Mesenchymal stem cell (in vitro differentiated cells and primary cell): ENCODE measurements at regions not wholly inside any gene's neighbourhood (a gene's known extent, or its start where the extent isn't known, plus 50 kb on each side); places are given as distances from the start of the nearest gene placed in this dataset.

ENCODE experiments used
- DNase-seq: peaks from one replicate; pipeline ENCODE4 v3.0.0-alpha.2; 2013
- H2AFZ ChIP-seq: one replicate; pipeline ENCODE4 v1.6.1; 2013; ENCODE audit warnings: low read depth, mild to moderate bottlenecking, control low read depth, inconsistent platforms, low read length, moderate library complexity
- H2AK5ac ChIP-seq: 2 replicates; pipeline ENCODE4 v1.6.1; 2013; ENCODE audit warnings: low read length, moderate library complexity, mild to moderate bottlenecking, inconsistent platforms; ENCODE audit not compliant: severe bottlenecking
- H2BK120ac ChIP-seq: one replicate; pipeline ENCODE4 v1.6.1; 2013; ENCODE audit warnings: low read depth, mild to moderate bottlenecking, inconsistent platforms, low read length, moderate library complexity
- H2BK12ac ChIP-seq, 2 experiments: one replicate each; pipeline ENCODE4 v1.6.1; 2013; ENCODE audit warnings: inconsistent platforms in 2 of 2, low read length in 2 of 2, mild to moderate bottlenecking in 2 of 2, moderate library complexity in 2 of 2, control low read depth in 1 of 2
- H2BK15ac ChIP-seq: one replicate; pipeline ENCODE4 v1.6.1; 2013; ENCODE audit warnings: mild to moderate bottlenecking, low read depth, inconsistent platforms; ENCODE audit not compliant: poor library complexity, severe bottlenecking
- H2BK5ac ChIP-seq: 2 replicates; pipeline ENCODE4 v1.6.1; 2013; ENCODE audit warnings: low read depth, mild to moderate bottlenecking, low read length, control low read depth, inconsistent platforms; ENCODE audit not compliant: poor library complexity, severe bottlenecking
- H3K14ac ChIP-seq, 2 experiments: one replicate each; pipeline ENCODE4 v1.6.1; 2013; ENCODE audit warnings: inconsistent platforms in 2 of 2, low read length in 2 of 2, control low read depth in 1 of 2, mild to moderate bottlenecking in 1 of 2, moderate library complexity in 1 of 2
- H3K18ac ChIP-seq, 2 experiments: one replicate each; pipeline ENCODE4 v1.6.1; 2013; ENCODE audit warnings: inconsistent platforms in 2 of 2, low read length in 2 of 2, control low read depth in 1 of 2, low read depth in 1 of 2, mild to moderate bottlenecking in 1 of 2
- H3K23ac ChIP-seq, 2 experiments: one replicate each; pipeline ENCODE4 v1.6.1; 2013; ENCODE audit warnings: inconsistent platforms in 2 of 2, low read length in 2 of 2, mild to moderate bottlenecking in 2 of 2, moderate library complexity in 2 of 2, control low read depth in 1 of 2
- H3K27ac ChIP-seq: 2 replicates; pipeline ENCODE4 v1.5.1; 2013; ENCODE audit warnings: mild to moderate bottlenecking, moderate library complexity, low read length, control low read depth, inconsistent platforms; ENCODE audit not compliant: poor library complexity, severe bottlenecking
- H3K27me3 ChIP-seq, 2 experiments: 2 replicates each; pipeline versions ENCODE4 v1.6.1 to v1.7.0; 2013; ENCODE audit warnings: low read length in 2 of 2, mild to moderate bottlenecking in 2 of 2, moderate library complexity in 2 of 2, control low read depth in 1 of 2, inconsistent platforms in 1 of 2; ENCODE audit not compliant: control insufficient read depth in 1 of 2, insufficient read depth in 1 of 2
- H3K36me3 ChIP-seq, 2 experiments: 2 replicates each; pipeline versions ENCODE4 v1.6.1 to v1.7.0; 2013; ENCODE audit warnings: low read length in 2 of 2, control low read depth in 1 of 2, inconsistent platforms in 1 of 2, low read depth in 1 of 2, mild to moderate bottlenecking in 1 of 2; ENCODE audit not compliant: insufficient read depth in 2 of 2, control insufficient read depth in 1 of 2
- H3K4ac ChIP-seq, 2 experiments: one replicate each; pipeline ENCODE4 v1.6.1; 2013; ENCODE audit warnings: inconsistent platforms in 2 of 2, low read length in 2 of 2, mild to moderate bottlenecking in 2 of 2, moderate library complexity in 2 of 2, control low read depth in 1 of 2, low read depth in 1 of 2
- H3K4me1 ChIP-seq: 2 replicates; pipeline ENCODE4 v1.6.1; 2013; ENCODE audit warnings: low read depth, low read length, control low read depth; ENCODE audit not compliant: control insufficient read depth, insufficient read depth
- H3K4me2 ChIP-seq: 2 replicates; pipeline ENCODE4 v1.6.1; 2013; ENCODE audit warnings: low read length, mild to moderate bottlenecking, inconsistent platforms; ENCODE audit not compliant: poor library complexity, severe bottlenecking
- H3K4me3 ChIP-seq, 2 experiments: 2 replicates each; pipeline versions ENCODE4 v1.5.1 to v1.7.0; 2013; ENCODE audit warnings: low read length in 2 of 2, mild to moderate bottlenecking in 2 of 2, control low read depth in 1 of 2, low read depth in 1 of 2; ENCODE audit not compliant: insufficient read depth in 1 of 2
- H3K79me1 ChIP-seq: replicated peaks from 2 replicates; pipeline ENCODE4 v1.6.1; 2013; ENCODE audit warnings: mild to moderate bottlenecking, control low read depth, low read length, inconsistent platforms; ENCODE audit not compliant: poor library complexity, severe bottlenecking
- H3K9ac ChIP-seq: 2 replicates; pipeline ENCODE4 v1.7.0; 2013; ENCODE audit warnings: mild to moderate bottlenecking, low read length, moderate library complexity
- H3K9me3 ChIP-seq: 2 replicates; pipeline ENCODE4 v1.7.0; 2013; ENCODE audit warnings: mild to moderate bottlenecking, low read length; ENCODE audit not compliant: control insufficient read depth
- H4K8ac ChIP-seq: one replicate; pipeline ENCODE4 v1.6.1; 2013; ENCODE audit warnings: inconsistent platforms, mild to moderate bottlenecking, low read length, moderate library complexity
- H4K91ac ChIP-seq: one replicate; pipeline ENCODE4 v1.6.1; 2013; ENCODE audit warnings: mild to moderate bottlenecking, low read length, inconsistent platforms
- WGBS: methylation state at CpG from one replicate; pipeline ENCODE4 v1.1.7; 2013; ENCODE audit warnings: mixed read lengths; 5-methylcytosine and 5-hydroxymethylcytosine counted together

DNA sequence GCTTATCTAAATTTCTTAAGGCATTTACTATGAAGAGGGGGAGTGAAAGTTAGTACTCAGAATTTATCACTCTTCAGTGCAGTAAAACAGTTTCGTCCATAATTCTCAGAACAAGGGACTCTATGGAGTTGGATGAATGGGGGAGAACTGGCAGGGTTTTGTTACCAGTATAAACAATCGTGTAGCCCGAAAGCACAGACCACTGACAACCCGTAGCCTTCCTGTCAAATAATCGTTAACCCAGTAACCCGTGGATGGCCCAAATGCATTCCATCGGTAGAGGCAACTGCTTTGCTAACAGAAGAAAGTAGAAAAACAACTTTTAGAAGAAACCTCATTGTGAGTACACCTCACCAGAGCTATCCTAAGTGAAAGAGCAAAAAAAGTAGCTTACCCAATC, 583.9 kb downstream of the NXPH1 start:
- H2BK120ac ChIP-seq, result no peak overlapping the region
- H3K23ac ChIP-seq, result no peak overlapping the region
- no peak overlapping the region for H2AFZ ChIP-seq
- H3K4me1 ChIP-seq, result no peaks in the 10 kb centered on the region
- no peak overlapping the region for H2BK12ac ChIP-seq
- H2BK15ac ChIP-seq, result no peak overlapping the region
- peaks cover 15% of the 10 kb centered on the region for H3K9me3 ChIP-seq
- H4K91ac ChIP-seq, result no peak overlapping the region
- H3K4me2 ChIP-seq, result no peak overlapping the region
- H3K4me3 ChIP-seq, result no peak overlapping the region
- no peak overlapping the region for H3K14ac ChIP-seq
- no peak overlapping the region for H3K27ac ChIP-seq
- no peaks in the 10 kb centered on the region for H3K27me3 ChIP-seq
- H3K79me1 ChIP-seq, result no peaks in the 10 kb centered on the region
- no peak for DNase-seq
- WGBS, result 81% methylated on average over 7 of the region's 7 CpGs
- H4K8ac ChIP-seq, result no peak overlapping the region
- H3K36me3 ChIP-seq, result no peaks in the 10 kb centered on the region
- H2AK5ac ChIP-seq, result no peak overlapping the region
- H3K4ac ChIP-seq, result no peak overlapping the region
- H2BK5ac ChIP-seq, result no peak overlapping the region
- H3K9ac ChIP-seq, result no peak overlapping the region
- no peak overlapping the region for H3K18ac ChIP-seq

DNA sequence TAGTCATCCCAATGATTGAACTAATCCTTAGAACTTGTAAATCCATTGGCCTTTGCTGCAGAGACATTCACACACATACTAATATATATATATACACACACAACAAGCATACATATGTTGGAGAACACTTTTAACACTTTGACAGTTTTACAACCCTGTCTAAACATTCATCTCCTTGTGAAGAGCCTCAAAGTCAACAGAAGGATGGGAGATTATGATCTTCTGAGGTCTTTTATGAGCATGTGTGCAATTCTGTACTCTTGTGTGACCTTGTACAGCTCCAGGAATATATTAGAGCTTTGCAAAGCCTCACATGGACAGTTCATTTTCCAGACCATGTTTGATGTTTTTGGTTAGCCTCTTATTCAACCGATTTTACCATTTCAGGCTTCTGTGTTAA, 589.0 kb downstream of the NXPH1 start:
- no peak overlapping the region for H3K14ac ChIP-seq
- no peak overlapping the region for H3K18ac ChIP-seq
- no peak overlapping the region for H3K9ac ChIP-seq
- no peak overlapping the region for H4K91ac ChIP-seq
- no peaks in the 10 kb centered on the region for H3K79me1 ChIP-seq
- no peak overlapping the region for H3K4me2 ChIP-seq
- H3K9me3 ChIP-seq, result peaks cover 13% of the 10 kb centered on the region
- no CpG with 5 or more reads among the region's 1 CpG for WGBS
- H3K4ac ChIP-seq, result no peak overlapping the region
- H3K23ac ChIP-seq, result no peak overlapping the region
- no peak for DNase-seq
- no peak overlapping the region for H3K27ac ChIP-seq
- H2BK5ac ChIP-seq, result no peak overlapping the region
- no peaks in the 10 kb centered on the region for H3K4me1 ChIP-seq
- H3K36me3 ChIP-seq, result no peaks in the 10 kb centered on the region
- no peak overlapping the region for H2BK15ac ChIP-seq
- no peak overlapping the region for H3K4me3 ChIP-seq
- no peak overlapping the region for H2BK12ac ChIP-seq
- H4K8ac ChIP-seq, result no peak overlapping the region
- no peak overlapping the region for H2BK120ac ChIP-seq
- no peak overlapping the region for H2AFZ ChIP-seq
- no peak overlapping the region for H2AK5ac ChIP-seq
- H3K27me3 ChIP-seq, result no peaks in the 10 kb centered on the region

DNA sequence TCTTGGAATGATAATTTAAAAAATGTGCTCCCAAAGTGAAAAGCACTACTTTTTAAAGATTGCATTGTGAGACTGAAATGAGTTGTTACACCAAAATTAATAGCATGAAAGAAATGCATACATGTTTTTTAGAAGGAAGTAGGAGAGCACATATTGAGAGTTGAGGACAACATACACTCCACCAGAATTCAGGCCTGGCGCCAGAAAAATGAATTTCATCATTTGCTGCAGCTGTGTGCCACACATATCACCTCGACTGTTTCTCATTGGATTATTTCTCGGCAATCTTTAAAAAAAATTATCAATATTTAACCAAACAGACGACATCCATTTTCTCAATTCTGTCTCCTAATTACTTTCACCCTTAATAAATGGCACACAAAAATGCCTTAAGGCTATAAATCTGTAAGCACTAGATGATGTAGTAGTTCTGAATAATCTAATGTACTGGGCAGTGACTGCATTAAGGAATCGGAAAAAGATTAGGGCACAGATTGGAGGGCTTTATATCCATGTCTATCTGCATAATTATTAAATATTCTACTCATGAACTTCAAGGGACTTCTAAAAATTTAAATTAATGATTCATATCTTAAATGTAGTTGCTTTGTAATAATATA, 590.4 kb downstream of the NXPH1 start:
- 92% methylated on average over 3 of the region's 5 CpGs for WGBS
- H2AK5ac ChIP-seq, result no peak overlapping the region
- H3K14ac ChIP-seq, result no peak overlapping the region
- H3K4me2 ChIP-seq, result no peak overlapping the region
- H3K36me3 ChIP-seq, result no peaks in the 10 kb centered on the region
- H3K4me1 ChIP-seq, result no peaks in the 10 kb centered on the region
- H3K9me3 ChIP-seq, result peaks cover 18% of the 10 kb centered on the region
- no peak overlapping the region for H4K91ac ChIP-seq
- H3K4ac ChIP-seq, result no peak overlapping the region
- no peak overlapping the region for H3K18ac ChIP-seq
- H3K27me3 ChIP-seq, result no peaks in the 10 kb centered on the region
- no peak overlapping the region for H3K27ac ChIP-seq
- no peak overlapping the region for H2BK12ac ChIP-seq
- H2BK15ac ChIP-seq, result no peak overlapping the region
- no peak overlapping the region for H4K8ac ChIP-seq
- no peak overlapping the region for H3K9ac ChIP-seq
- no peak overlapping the region for H2BK120ac ChIP-seq
- H3K4me3 ChIP-seq, result no peak overlapping the region
- no peak for DNase-seq
- H3K23ac ChIP-seq, result no peak overlapping the region
- no peaks in the 10 kb centered on the region for H3K79me1 ChIP-seq
- no peak overlapping the region for H2AFZ ChIP-seq
- H2BK5ac ChIP-seq, result no peak overlapping the region

DNA sequence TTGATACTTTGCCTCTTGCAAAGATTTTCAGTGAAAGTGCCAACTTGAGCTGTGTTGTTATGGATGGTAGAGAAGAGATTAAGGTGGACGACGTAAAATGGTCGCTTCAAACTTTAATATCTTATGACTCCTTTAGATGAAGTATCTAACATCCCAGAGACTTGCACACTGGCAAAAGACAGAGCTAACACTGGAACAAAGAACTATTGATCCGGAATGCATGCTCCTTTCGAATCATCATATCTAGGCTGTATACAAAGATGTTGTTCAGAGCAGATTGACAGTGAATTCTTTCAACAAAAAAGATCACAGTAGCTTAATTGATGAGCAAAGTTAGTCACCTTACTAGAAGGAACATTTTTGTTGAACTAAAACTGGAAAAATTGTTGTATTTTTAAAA, 592.7 kb downstream of the NXPH1 start:
- Histone ChIP-seq H3K9me3 (peaks cover 20% of the 10 kb centered on the region), H3K27me3 (no peaks in the 10 kb centered on the region), H3K4me2 (no peak overlapping the region), H3K36me3 (no peaks in the 10 kb centered on the region), H4K91ac (no peak overlapping the region), H3K79me1 (no peaks in the 10 kb centered on the region), H3K23ac (no peak overlapping the region), H3K14ac (no peak overlapping the region), H3K4ac (no peak overlapping the region), H2AK5ac (no peak overlapping the region), H3K9ac (no peak overlapping the region), H3K4me3 (no peak overlapping the region), H2BK5ac (no peak overlapping the region), H3K18ac (no peak overlapping the region), H2BK120ac (no peak overlapping the region), H4K8ac (no peak overlapping the region), H3K4me1 (no peaks in the 10 kb centered on the region), H2BK12ac (no peak overlapping the region), H3K27ac (no peak overlapping the region), H2BK15ac (no peak overlapping the region), H2AFZ (no peak overlapping the region)
- 96% methylated on average over 4 of the region's 5 CpGs for WGBS
- DNase-seq, result no peak
